GM12878 (cell line): ENCODE measurements at regions not wholly inside any gene's neighbourhood (a gene's known extent, or its start where the extent isn't known, plus 50 kb on each side); places are given as distances from the start of the nearest gene placed in this dataset.

Source experiments
- ATAC-seq: fragments of 200-7000 bp; cut with Tn5 transposase; 3 replicates; pipeline ENCODE4 v1.9.1; 2020; ENCODE audit warnings: mild to moderate bottlenecking, moderate library complexity
- BruUV-seq: library from RNA; stranded (reverse); fragments of 400-500 nt; replicated peaks from 2 replicates; lab custom pipeline; 2021; lab: Mats Ljungman, UMichigan
- CTCF ChIA-PET: fragments of 300-600 bp; sonication (Branson Sonifier 250); formaldehyde crosslinking; extraction: SDS; loops from one replicate; lab custom pipeline; 2021; ENCODE audit warnings: inconsistent platforms; lab: Yijun Ruan, JAX
- POLR2A ChIA-PET: fragments of 350-600 bp; formaldehyde crosslinking; extraction: SDS; loops from one replicate; lab custom pipeline; 2021; ENCODE audit warnings: inconsistent platforms; lab: Charles Lee
- RAD21 ChIA-PET: fragments of 300-600 bp; sonication (Branson Sonifier 250); formaldehyde crosslinking; loops from one replicate; lab custom pipeline; 2023; ENCODE audit warnings: antibody characterized with exemption; ENCODE audit not compliant: unreplicated experiment; lab: Charles Lee
- SMC1A ChIA-PET: fragments of 300-600 bp; sonication (Branson Sonifier 250); formaldehyde crosslinking; loops from one replicate; lab custom pipeline; 2023; ENCODE audit not compliant: unreplicated experiment, uncharacterized antibody; lab: Charles Lee
- DNase-seq: peaks from one replicate; pipeline ENCODE4 v3.0.0-alpha.2; 2011; ENCODE audit warnings: low read depth, low spot score
- FAIRE-seq: peaks from 3 replicates; lab custom pipeline; 2011; peaks lifted over from hg19 to GRCh38; lab: Jason Lieb, UNC
- H2AFZ ChIP-seq: 2 replicates; pipeline ENCODE4 v1.6.0; 2011; ENCODE audit warnings: low read depth, low read length, control low read depth; ENCODE audit not compliant: control insufficient read depth
- H3K27ac ChIP-seq: 2 replicates; pipeline ENCODE4 v1.5.1; 2011; ENCODE audit warnings: control low read depth; ENCODE audit not compliant: control insufficient read depth, insufficient read depth
- H3K27me3 ChIP-seq, 2 experiments: replicated peaks in 1 of 2; 2 replicates each; pipeline versions ENCODE4 v1.6.0 to v1.6.1; 2011; ENCODE audit warnings: low read length in 1 of 2; ENCODE audit not compliant: control insufficient read depth in 2 of 2, insufficient read depth in 2 of 2
- H3K36me3 ChIP-seq, 2 experiments: 2 replicates each; pipeline ENCODE4 v1.5.1; 2011; ENCODE audit warnings: low read length in 1 of 2; ENCODE audit not compliant: control insufficient read depth in 2 of 2, insufficient read depth in 2 of 2
- H3K4me1 ChIP-seq: 2 replicates; pipeline ENCODE4 v1.6.1; 2011; ENCODE audit warnings: mild to moderate bottlenecking, low read length, moderate library complexity, mixed read lengths; ENCODE audit not compliant: control insufficient read depth, insufficient read depth
- H3K4me2 ChIP-seq: 2 replicates; pipeline ENCODE4 v1.6.0; 2011; ENCODE audit warnings: control low read depth; ENCODE audit not compliant: control insufficient read depth, insufficient read depth
- H3K4me3 ChIP-seq: fragments of 200-600 bp; sonication (generic); 2 replicates; pipeline ENCODE4 v1.5.1; 2016
- H3K79me2 ChIP-seq: 2 replicates; pipeline ENCODE4 v1.6.0; 2011; ENCODE audit warnings: low read length; ENCODE audit not compliant: control insufficient read depth, insufficient read depth
- H3K9ac ChIP-seq: 2 replicates; pipeline ENCODE4 v1.8.0; 2011; ENCODE audit warnings: low read length, control low read depth, mixed read lengths; ENCODE audit not compliant: control insufficient read depth, insufficient read depth
- H3K9me3 ChIP-seq: replicated peaks from 3 replicates; pipeline ENCODE4 v1.5.1; 2011; ENCODE audit warnings: mild to moderate bottlenecking, low read length; ENCODE audit not compliant: control insufficient read depth, insufficient read depth
- H4K20me1 ChIP-seq: 2 replicates; pipeline ENCODE4 v1.6.0; 2011; ENCODE audit not compliant: control insufficient read depth, insufficient read depth
- BCL11A ChIP-seq: IDR thresholded peaks from 2 replicates; pipeline ENCODE4 v1.6.1; 2011; ENCODE audit warnings: low read depth, low read length
- HCFC1 ChIP-seq: fragments of 150-350 bp; IDR thresholded peaks from 2 replicates; pipeline ENCODE4 v1.6.1; 2014; ENCODE audit warnings: low read length
- HDAC2 ChIP-seq: fragments of 200-600 bp; sonication (generic); IDR thresholded peaks from 2 replicates; pipeline ENCODE4 v1.6.1; 2017
- HDGF ChIP-seq: fragments of 450-650 bp; IDR thresholded peaks from 2 replicates; pipeline ENCODE4 v1.6.1; 2016; ENCODE audit warnings: antibody characterized with exemption
- IKZF1 ChIP-seq: fragments of 450-650 bp; conservative IDR thresholded peaks from 2 replicates; pipeline ENCODE4 v1.6.1; 2017; ENCODE audit warnings: antibody characterized with exemption, mild to moderate bottlenecking
- KLF5 ChIP-seq: fragments of 450-650 bp; IDR thresholded peaks from 2 replicates; pipeline ENCODE4 v1.6.1; 2014; ENCODE audit warnings: mild to moderate bottlenecking; ENCODE audit not compliant: partially characterized antibody
- NR2C2 ChIP-seq: IDR thresholded peaks from 2 replicates; pipeline ENCODE4 v1.6.1; 2011; ENCODE audit warnings: borderline replicate concordance, low read depth; ENCODE audit not compliant: control insufficient read depth, insufficient read length
- NR2F1 ChIP-seq: fragments of 450-650 bp; conservative IDR thresholded peaks from 2 replicates; pipeline ENCODE4 v1.6.1; 2017; ENCODE audit warnings: mild to moderate bottlenecking
- SP1 ChIP-seq: IDR thresholded peaks from one replicate; pipeline ENCODE4 v1.6.1; 2011; ENCODE audit warnings: low read depth, low read length
- SUZ12 ChIP-seq: fragments of 200-600 bp; sonication (generic); IDR thresholded peaks from one replicate; pipeline ENCODE4 v1.6.1; 2018; ENCODE audit warnings: antibody characterized with exemption, mild to moderate bottlenecking; ENCODE audit not compliant: unreplicated experiment
- WGBS: methylation state at CpG from one replicate; pipeline ENCODE4 v1.1.6; 2016; ENCODE audit warnings: low lambda C conversion rate; ENCODE audit not compliant: insufficient replicate concordance, insufficient coverage; ENCODE audit errors: missing lambda C conversion rate; 5-methylcytosine and 5-hydroxymethylcytosine counted together
- in situ Hi-C: fragments of 300-500 bp; cut with MboI; formaldehyde crosslinking; loops from 9 replicates; pipeline ENCODE4 v1.14.3; 2018; ENCODE audit warnings: mixed read lengths
- intact Hi-C: fragments of 100-400 bp; cut with micrococcal nuclease; formaldehyde crosslinking; loops from one replicate; pipeline ENCODE4 v1.14.2; 2022; ENCODE audit not compliant: unreplicated experiment
- TF ChIP-seq, protein P1 (sequence below): fragments of 450-650 bp; IDR thresholded peaks from 2 replicates; pipeline ENCODE4 v1.6.1; 2014; ENCODE audit warnings: mild to moderate bottlenecking
- TF ChIP-seq, protein P2 (sequence below): fragments of 450-650 bp; conservative IDR thresholded peaks from 2 replicates; pipeline ENCODE4 v1.6.1; 2017; ENCODE audit warnings: mild to moderate bottlenecking, moderate library complexity
- TF ChIP-seq, protein P3 (sequence below): fragments of 150-350 bp; IDR thresholded peaks from 2 replicates; pipeline ENCODE4 v1.6.1; 2016; ENCODE audit warnings: low read depth, low read length

DNA sequence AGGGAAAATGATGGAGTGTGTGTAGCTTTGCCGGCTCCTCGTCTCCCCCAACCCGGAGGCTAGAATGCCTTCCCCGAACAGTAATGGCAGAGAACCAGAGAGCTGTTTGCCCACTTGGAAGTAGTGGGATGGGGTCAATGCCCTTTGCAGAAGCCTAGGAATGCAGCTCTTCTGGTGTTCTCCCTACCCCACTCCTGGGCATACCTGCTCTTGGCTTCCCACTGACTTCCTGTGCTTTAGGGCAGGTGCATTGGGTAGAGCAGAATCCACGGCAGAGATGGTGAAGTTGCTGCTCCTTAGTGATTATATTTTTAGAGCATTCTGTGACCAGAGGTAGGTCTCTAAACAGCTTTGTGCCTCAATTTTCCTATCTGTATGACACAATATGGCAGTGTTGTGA lies 134.6 kb downstream of the BOD1 start:
- Histone ChIP-seq H3K4me1 (no peaks in the 10 kb centered on the region), H3K4me3 (no peak overlapping the region), H3K27ac (no peak overlapping the region), H3K4me2 (no peak overlapping the region), H3K27me3 (peaks cover 0 to 1% of the 10 kb centered on the region in 2 experiments; a peak in 3 of 4 replicates), H2AFZ (no peak overlapping the region), H4K20me1 (no peaks in the 10 kb centered on the region), H3K9ac (no peak overlapping the region), H3K79me2 (no peaks in the 10 kb centered on the region), H3K9me3 (no peaks in the 10 kb centered on the region), H3K36me3 (no peaks in the 10 kb centered on the region)
- intact Hi-C loops (no loop called here), in situ Hi-C loops (no loop called here)
- DNase-seq (no peak), ATAC-seq (no peak), FAIRE-seq (no peak)
- ChIA-PET POLR2A (no interaction called here), SMC1A (interaction anchor here (0.5 to 0.7 kb wide), 2 partner anchors 64 to 529 kb away, joined by 3 read pairs; no protein-coding TSS in a partner anchor), CTCF (no interaction called here), RAD21 (no interaction called here)
- TF ChIP-seq NR2F1, result no peak
- TF ChIP-seq, protein P1, sequence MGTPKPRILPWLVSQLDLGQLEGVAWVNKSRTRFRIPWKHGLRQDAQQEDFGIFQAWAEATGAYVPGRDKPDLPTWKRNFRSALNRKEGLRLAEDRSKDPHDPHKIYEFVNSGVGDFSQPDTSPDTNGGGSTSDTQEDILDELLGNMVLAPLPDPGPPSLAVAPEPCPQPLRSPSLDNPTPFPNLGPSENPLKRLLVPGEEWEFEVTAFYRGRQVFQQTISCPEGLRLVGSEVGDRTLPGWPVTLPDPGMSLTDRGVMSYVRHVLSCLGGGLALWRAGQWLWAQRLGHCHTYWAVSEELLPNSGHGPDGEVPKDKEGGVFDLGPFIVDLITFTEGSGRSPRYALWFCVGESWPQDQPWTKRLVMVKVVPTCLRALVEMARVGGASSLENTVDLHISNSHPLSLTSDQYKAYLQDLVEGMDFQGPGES, result no peak
- no peak for TF ChIP-seq NR2C2
- no peak for TF ChIP-seq SP1
- TF ChIP-seq, protein P2, sequence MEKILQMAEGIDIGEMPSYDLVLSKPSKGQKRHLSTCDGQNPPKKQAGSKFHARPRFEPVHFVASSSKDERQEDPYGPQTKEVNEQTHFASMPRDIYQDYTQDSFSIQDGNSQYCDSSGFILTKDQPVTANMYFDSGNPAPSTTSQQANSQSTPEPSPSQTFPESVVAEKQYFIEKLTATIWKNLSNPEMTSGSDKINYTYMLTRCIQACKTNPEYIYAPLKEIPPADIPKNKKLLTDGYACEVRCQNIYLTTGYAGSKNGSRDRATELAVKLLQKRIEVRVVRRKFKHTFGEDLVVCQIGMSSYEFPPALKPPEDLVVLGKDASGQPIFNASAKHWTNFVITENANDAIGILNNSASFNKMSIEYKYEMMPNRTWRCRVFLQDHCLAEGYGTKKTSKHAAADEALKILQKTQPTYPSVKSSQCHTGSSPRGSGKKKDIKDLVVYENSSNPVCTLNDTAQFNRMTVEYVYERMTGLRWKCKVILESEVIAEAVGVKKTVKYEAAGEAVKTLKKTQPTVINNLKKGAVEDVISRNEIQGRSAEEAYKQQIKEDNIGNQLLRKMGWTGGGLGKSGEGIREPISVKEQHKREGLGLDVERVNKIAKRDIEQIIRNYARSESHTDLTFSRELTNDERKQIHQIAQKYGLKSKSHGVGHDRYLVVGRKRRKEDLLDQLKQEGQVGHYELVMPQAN, result no peak
- no peak for TF ChIP-seq HDAC2
- no peak for TF ChIP-seq HDGF
- no peak for TF ChIP-seq SUZ12
- TF ChIP-seq IKZF1, result no peak
- TF ChIP-seq BCL11A, result no peak
- TF ChIP-seq, protein P3, sequence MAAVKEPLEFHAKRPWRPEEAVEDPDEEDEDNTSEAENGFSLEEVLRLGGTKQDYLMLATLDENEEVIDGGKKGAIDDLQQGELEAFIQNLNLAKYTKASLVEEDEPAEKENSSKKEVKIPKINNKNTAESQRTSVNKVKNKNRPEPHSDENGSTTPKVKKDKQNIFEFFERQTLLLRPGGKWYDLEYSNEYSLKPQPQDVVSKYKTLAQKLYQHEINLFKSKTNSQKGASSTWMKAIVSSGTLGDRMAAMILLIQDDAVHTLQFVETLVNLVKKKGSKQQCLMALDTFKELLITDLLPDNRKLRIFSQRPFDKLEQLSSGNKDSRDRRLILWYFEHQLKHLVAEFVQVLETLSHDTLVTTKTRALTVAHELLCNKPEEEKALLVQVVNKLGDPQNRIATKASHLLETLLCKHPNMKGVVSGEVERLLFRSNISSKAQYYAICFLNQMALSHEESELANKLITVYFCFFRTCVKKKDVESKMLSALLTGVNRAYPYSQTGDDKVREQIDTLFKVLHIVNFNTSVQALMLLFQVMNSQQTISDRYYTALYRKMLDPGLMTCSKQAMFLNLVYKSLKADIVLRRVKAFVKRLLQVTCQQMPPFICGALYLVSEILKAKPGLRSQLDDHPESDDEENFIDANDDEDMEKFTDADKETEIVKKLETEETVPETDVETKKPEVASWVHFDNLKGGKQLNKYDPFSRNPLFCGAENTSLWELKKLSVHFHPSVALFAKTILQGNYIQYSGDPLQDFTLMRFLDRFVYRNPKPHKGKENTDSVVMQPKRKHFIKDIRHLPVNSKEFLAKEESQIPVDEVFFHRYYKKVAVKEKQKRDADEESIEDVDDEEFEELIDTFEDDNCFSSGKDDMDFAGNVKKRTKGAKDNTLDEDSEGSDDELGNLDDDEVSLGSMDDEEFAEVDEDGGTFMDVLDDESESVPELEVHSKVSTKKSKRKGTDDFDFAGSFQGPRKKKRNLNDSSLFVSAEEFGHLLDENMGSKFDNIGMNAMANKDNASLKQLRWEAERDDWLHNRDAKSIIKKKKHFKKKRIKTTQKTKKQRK, result no peak
- TF ChIP-seq KLF5, result no peak
- no peak for TF ChIP-seq HCFC1
- no TSS peak for BruUV-seq
- 65% methylated on average over 5 of the region's 5 CpGs for WGBS
